NCI-H460 (cell line): ENCODE measurements at regions not wholly inside any gene's neighbourhood (a gene's known extent, or its start where the extent isn't known, plus 50 kb on each side); places are given as distances from the start of the nearest gene placed in this dataset.

Experiments used
- DNase-seq: peaks from one replicate; pipeline ENCODE4 v3.0.0-alpha.2; 2016; ENCODE audit warnings: low read depth; ENCODE audit errors: extremely low read depth

DNA sequence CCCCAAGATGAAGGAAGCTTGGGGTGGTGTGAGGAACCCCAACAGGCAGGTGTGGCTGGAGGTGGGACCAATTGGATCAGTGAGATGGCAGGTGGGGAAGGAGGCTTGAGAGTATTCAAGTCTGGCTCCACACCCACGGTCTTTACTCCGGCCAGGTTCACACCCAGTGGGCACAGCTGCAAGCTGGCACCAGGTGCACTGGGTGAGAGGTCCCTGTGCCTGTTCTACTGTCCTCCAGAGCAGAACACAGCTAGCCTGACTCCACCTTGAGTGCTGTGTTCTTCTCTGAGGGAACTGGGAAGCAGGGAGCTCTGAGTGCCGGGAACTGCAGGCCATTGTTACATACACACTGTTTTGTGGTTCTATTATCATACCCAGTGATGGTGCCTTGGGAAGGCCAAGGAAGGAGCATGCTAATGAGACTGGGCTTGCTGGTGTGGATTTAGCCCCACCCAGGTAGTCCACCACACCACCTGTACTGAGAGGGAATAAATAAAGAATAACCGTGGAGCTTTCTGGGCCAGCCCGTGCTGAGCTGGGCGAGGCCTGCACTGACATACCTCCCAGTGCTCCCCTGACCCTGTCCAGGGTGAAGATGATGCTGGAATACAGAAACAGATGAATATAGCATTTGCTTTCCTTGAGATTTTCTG, 93.4 kb downstream of the ABHD5 start:
- DNase-seq = no peak

DNA sequence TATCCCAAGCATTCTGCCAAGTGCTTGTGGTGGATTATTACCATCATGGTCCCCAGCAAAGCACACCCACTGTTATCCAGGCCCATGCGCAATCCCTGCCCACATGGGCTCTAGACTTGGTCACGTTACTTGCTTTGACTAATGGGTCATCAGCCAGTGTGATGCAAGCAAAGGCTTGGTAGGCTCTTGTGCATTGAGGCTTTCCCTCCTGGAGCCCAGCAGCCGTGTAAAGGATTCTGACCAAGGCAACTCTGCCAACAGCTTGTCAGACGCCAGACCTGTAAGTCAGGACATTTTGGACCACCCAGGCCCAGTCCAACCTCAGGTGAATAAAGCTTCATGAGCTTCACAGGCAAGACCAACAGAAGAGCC, 93.9 kb downstream of the ABHD5 start:
- DNase-seq = no peak

DNA sequence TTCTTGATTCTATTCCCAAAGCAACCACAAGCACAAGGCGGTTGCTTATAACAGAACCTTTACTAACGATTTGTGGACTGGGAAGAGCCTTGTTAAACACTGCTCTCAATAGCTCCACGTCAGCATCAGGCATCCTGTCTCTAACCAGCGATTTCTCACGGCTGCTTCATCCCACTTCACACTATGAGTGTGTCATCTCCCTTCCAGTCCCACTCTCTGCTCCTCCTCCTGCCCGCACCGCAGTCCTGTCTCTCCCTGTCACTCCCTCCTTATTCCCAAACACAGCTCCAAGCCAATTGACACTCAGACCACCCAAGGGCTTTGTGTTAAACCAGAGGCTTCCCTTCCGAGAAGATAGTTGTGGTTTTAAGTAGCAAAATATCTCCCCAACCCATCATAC, 94.8 kb downstream of the ABHD5 start:
- DNase-seq = no peak

DNA sequence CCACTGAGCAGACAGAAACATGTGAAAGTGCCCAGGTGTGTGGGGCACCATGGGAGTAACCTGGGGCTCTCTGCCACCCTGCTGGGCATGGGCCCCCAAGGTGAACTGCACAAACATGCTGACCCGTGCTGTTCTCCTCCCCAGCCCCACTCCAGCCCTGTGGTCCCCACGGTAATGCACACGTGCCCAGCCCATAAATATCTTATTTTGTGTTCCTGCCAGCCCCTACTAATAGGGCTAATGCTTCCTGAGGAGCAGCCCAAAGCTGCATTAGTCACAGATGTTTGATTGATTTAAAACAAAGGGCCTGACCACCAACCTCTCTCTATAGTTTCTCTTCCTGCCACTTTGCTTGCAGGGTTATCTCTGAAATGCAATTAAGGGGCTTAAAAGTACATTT, 95.4 kb downstream of the ABHD5 start:
- DNase-seq = no peak

DNA sequence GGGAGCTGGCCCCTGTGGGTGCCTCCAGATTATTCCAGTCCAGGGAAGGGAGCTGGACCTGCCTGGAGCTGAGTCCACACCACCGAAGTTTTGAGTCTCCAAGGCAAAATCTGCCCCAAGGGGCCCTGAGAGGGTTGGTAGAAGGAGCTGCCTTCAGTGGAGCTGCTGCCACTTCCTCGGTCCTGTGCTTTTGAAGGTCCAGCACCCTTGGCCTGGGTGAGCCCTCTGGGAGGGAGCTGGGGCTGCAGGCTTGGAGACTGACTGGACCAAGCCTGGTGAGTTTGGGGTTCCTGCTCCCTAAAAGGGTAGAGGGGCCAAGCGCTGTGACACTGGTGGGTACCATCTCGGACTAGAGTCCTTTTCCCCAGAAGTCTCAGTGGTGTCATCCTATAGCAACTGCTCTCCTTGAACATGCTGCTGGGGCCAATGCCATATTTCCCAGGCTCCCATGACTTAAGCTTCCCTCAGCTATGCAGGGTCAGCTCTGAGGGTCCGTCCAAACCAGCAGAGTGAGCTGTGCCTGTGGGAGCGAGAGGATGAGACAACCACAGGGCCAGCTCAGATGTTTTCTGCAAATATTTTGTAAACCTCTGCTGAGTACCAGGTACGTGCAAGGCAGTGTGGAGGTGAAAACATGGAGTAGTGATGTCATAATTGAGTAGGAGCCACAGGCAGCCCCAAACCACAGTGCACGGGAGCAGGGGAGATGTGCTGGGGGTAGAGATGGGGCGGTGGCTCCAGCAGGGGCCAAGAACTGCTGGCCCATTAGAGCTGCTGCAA, 96.0 kb downstream of the ABHD5 start:
- no peak for DNase-seq

DNA sequence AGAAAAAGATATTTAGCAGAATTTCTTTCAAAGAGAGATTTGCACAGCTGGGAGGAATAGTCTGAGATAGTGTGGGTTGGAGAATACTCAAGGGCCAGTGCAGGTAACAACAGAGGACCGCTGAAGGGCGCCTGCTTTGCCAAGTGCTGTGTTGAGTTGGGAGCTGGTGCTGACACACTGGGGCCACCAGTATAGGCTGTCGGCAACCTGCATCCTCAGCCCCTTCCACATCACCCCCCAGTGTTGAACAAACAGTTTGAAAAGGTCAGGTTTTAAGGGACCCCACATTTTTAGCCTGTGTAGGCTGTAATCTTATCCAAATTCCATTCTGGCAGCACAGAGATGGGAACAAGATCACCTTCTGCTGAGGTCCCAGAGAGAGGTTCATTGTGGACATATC, 96.6 kb downstream of the ABHD5 start:
- no peak for DNase-seq

DNA sequence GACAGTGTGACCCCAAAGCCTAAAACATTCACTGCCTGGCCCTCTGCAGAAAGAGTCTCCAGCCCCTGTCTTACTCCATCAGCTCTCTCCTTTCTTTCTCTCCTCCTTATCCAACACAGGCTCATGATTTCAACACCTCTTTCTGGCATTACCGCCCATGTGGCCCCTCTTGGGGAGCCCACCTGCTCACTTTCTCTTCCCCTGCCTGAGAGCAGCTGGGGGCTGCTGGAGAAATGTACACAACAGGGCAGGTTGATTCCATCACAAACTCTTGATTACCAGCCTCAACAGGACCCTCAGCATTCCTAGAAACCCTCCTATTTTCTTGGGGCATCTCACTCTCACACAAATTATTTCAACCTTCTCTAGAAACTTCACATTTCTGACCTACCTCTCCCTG, 98.3 kb downstream of the ABHD5 start:
- no peak for DNase-seq

DNA sequence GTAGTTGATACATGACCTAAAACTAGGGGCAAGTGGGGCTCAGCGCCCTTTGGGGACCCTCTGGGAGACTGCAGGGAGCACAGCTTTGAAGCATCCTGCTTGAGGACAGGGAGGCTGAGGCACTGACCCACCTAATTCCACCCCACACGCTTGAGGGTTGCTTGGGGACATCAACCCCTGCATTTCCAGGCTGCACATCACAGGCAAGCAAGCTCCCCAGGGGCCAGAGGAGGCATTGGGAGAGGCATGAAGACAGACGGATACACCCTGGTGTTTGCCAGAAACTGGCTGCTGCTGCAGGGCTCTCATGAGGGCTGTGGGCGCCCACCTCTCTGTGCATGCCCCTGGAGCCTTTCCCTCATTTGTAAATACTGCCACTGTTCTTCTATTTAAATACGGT, 99.3 kb downstream of the ABHD5 start:
- no peak for DNase-seq

DNA sequence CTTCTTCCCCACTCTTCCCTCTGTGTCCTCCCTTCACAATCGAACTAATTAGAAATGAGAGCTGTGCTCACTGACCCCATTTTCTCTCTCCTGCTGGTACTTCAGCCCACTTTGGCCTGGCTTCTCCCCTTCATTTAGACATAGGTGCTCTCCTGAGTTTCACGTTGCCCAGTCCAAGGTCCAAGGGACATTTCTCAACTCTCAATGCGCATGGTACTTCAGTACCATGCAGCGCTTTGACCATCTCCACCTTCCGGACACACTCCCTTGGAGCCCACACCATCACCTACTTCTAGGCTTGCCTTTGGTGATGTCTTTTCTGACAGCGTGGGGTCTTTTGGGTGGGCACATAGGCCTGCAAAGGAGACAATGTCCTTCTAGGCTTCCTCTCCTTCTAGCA, 99.7 kb downstream of the ABHD5 start:
- DNase-seq = no peak

DNA sequence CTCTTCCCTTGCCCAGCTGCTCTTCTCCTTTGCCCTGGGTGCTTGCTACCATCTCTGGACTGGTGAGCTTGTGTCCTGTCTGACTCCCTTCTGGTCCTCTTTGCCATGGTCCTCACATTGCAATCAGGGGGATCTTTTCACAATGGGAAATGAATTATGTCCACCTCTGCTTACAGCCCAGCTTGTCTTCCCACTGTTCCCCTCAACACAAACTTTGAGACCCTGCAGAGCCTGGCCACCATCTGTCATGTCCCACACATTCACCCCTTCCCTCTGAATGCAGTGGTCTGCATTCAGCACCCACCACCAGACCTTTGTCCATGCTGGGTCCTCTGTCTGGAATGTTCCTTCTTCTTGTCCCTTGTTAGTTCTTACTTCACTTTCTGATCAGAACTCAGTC, 100.5 kb downstream of the ABHD5 start:
- no peak for DNase-seq

DNA sequence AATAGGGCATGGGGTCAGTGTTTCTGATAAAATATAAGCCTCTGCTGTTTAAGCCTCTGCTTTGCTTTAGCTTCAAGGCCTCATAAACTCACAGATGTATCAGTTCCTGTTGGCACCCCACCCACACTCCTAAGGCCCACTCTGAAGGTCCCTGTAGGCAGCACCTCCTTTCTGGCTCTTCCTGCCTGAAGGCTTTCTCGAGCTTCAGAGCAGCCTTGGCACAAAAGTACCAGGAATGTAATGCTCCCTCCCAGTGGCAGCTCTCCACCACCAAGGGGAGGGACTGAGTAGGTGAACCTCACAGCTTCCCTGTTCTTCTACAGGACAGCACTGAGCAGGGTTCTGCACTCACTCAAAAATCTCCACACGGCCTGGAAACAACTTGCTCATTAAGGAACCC, 102.2 kb downstream of the ABHD5 start:
- DNase-seq = no peak

DNA sequence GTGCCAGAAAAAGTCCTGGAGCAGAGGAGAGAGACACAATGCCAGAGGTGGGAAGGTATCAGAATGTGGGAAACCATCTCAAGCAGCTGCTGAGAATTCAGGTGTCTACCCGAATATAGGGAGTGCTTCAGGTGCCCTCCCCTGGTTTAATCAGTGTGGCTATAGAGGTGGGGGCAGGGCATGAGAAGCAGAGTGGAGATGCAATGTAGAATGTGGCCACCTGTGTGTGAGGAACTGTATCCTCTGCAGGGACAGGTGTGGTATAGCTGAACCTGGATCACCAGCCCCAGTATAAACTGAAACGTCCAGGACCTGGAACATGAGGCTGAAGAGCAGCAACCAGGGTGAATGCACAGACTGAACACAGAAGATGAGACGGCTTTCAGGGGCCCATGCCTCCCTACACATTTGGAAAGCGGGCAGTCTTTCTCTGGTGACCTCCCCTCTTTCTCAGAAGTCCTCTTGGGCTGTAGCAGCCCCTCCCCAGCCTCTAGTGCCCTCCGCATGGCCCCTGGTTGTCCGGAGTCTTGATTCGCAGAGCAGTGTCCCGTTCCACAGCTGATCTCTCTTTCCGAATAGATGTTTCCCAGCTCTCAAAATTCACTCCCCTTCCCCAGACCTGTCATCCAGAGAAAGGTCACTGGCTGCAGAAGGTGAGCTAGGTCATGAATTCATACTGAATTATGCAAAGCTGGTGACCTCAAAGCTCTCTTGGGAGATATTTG, 103.1 kb downstream of the ABHD5 start:
- no peak for DNase-seq

DNA sequence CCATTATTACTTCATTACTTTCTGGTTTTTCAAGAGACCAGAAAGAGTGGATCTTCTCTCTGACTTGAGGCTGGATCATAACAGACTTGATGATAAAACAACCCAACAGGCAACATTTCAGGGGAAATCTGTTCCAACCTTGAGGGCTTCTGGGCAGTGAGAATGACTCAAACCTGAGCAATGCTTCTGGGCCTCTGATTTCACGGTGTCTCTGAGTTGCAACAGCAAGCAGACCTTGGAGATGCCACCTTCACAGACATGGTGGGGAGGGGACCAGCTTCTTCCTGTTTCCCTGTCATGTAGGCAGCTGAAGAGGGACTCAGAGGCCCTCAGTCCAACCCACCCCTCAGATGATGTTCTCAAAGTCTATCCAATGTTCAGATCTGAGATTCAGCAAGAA, 104.0 kb downstream of the ABHD5 start:
- no peak for DNase-seq

DNA sequence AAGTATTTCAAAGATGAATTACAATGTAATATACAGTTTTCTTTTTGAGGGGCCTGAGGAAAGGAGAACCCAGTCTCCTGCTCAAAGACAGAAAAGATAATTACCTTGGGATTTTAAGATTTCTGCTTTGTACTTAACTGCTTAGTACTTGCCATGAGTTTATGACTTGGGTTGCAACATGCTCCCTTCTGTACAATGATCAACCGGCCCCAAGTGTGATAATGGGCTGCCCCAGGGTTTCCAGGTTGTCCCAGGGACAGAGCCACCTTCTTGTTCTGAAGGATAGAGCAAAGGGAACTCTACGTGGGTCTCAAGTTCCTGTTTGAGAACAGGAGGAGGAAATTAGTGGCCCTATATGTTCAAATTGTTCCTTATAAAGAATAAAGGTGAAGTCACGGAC, 104.8 kb downstream of the ABHD5 start:
- DNase-seq = no peak

DNA sequence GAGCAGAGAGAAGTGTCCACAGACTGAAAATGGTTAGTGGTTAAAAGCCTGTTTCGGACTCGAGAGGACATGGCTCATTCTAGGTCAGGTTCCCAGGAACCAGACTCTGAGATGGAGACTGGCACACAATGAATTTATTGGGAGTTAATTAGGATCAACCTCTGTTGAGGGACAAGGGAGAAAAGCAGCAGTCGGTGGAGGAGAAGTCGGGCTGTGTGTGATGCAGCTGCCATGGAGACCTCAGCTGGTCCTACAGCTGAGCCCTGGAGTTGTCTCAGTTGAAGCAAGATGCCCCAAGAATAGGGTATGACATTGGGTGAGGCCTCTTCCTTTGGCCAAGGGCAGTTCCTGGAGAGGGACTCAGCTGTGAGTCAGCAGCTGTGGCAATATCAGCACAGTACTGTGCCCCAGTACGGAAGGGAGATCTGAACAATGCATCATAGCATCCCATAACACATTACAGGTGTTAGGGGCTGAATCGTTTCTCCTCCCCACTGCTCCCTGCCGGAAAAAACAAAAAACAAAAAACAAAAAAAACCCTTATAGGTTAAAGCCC, 105.4 kb downstream of the ABHD5 start:
- no peak for DNase-seq

DNA sequence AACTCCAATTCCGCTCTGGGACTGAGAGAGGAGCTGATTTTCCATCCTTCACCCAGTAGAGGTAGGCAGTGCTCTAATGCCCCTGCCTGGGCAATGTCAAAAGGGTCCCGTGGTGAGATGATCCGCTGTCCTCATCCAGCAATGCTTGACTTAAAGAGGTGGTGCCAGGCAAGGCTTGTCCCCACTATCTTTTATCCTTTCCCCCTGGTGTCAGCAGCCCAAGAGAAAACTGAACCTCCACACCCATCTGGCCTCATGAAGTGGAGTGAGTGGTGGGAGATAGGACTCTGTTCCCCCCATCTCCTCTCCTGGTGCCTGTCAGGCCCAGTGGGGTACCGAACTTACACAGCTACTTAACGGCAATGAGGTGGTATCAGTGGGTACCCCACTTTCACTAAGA, 107.1 kb downstream of the ABHD5 start:
- no peak for DNase-seq

DNA sequence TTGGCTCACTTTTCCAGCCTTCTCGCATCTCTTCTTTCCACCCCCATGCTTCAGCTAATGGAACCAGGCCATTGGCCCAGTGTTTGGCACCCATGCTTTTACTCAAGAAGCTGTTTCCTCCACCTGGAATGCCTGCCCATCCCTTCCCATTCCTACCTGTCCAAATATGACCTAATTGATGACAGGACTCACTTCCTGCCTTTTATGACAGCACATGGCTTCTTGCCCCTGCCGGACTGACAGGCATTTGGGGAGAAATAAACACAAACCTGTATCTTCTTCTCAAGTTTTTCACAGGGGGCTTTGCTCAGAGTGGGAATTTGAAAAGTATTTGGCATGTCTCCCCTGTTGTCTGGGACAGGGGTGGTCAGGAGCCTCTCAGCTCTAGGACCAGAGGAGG, 120.1 kb downstream of the ABHD5 start:
- DNase-seq = no peak

DNA sequence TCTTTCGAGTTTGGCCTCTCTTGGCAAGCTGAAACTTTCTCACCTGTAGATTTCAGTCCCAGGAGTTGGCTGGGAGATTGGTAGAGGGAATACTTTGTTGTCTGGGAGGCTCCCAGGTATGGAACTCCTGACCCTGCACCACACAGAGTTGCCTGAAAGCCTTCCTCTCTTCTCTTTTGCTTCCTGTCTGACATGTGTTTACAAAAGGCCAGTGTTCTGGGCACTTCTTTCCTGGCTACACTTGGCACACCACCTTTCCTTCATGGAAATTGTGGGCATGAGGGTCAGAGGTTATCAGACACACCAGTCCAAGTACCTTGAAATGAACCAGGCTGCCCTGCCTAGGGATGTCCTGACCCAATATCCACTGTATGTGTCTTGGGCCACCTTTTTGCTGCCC, 123.7 kb downstream of the ABHD5 start:
- DNase-seq = no peak

DNA sequence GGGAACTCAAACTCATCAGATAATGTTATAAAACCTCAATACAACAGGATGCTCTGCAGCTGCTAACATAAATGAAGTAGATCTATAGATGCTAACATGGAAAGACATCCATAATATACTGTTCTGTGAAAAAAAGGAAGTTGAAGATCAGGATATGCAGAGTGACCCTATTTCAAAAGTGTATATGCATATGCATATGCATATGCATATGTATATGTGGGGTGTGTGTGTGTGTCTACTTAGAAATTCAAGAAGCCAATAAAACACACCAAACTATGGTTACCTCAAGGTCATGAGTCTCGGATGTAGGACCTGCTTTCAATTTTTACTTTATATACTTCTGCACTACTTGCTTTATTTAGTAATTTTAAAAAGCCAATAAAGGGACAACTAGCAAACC, 125.6 kb downstream of the ABHD5 start:
- DNase-seq = no peak

DNA sequence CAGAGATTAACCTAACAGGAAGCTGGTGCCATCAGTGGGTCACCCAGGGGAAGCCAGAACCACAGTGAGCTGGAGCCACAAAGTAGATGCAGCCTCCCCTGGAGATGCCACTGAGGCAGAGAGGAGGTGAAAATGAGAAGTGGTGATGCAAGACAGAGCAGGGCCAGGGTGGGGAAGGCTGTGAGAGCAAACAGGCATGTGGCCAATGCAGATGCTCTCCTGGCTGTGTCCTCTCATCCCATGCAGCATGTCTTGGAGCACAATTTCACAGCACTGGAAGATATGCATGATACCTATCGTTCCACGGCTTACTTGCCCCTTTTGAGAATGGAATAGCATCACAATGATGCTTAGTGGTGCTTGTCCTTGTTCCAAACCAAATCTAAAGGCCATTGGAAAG, 126.3 kb downstream of the ABHD5 start:
- DNase-seq = no peak

DNA sequence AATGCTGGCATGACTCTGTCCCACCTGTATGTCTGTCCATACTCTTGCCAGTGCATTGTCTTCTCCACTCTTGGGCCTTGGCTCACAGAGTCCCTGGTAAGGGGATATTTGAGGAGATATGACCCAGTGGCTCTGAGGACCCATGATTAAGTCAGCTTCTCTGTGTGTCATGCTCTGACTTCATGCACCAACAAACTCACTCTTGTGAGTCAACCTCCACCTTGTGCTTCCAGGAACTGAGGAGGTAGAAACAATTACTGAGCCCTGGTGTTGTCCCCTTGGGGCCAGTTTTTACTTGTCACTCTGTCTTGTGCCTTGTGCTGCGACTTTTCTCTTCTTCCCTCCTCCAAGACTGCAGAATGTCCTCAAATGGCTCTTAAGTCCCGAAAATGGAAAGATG, 127.1 kb downstream of the ABHD5 start:
- DNase-seq = no peak

DNA sequence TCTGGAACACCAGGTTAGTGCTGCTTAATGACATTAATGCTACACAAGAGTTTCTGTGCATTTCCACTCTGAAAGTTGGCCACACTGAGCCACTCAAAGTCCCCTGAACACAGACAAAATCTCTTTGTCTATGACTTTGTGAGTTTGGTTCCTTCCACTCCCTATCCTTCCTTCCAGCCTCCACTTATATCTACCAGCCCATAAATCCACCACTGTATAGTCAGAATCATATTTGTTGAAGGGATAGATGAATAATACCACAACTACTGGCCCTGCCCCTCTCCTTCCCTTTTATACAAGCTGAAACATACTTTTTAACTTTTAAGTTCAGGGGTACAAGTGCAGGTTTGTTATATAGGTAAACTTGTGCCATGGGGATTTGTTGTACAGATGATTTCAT, 127.5 kb downstream of the ABHD5 start:
- DNase-seq = no peak
